ENCODE measurements at regions not wholly inside any gene's neighbourhood (a gene's known extent, or its start where the extent isn't known, plus 50 kb on each side); places are given as distances from the start of the nearest gene placed in this dataset.

DNA sequence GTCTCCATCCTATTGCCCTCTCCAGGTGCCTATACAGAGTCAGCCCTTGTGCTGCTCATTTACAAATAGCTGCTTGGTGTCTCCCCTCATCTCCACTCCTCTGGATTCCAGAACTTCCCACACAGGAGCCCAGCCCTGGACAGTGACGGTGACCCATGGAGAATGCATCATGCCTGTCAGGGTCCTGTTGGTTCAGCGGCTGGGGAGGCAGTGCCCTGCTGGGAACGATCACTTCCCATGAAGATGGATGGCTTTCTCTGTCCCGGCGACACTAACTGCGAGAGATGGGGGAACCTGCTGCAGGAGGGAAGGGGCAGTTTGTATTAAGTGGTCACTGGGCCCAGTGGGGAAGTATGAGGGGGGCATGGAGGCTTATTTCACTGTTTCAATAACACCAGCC is 395.0 kb upstream of the TBX3 start:
- Histone ChIP-seq H3K27ac (ENCODE audit: low read depth, low read length) (no peak overlapping the region), H3K27me3 (replicated peaks in 1 of 4; ENCODE audit: control insufficient read depth in 3 of 4, extremely low read depth in 1 of 4, insufficient read depth in 3 of 4, low read length in 3 of 4) (no peaks in the 10 kb centered on the region), H2BK120ac (replicated peaks; ENCODE audit: low read depth, low read length) (no peak overlapping the region), H4K91ac (replicated peaks; ENCODE audit: insufficient read length, low read length) (no peak overlapping the region), H3K4me1 (replicated peaks in 1 of 4; ENCODE audit: control insufficient read depth in 3 of 4, insufficient read depth in 4 of 4, low read length in 3 of 4) (no peaks in the 10 kb centered on the region), H3K23ac (ENCODE audit: insufficient read length) (no peak overlapping the region), H3K23me2 (ENCODE audit: low read depth, low read length) (no peaks in the 10 kb centered on the region), H3K56ac (replicated peaks; ENCODE audit: insufficient read length, low read depth, low read length) (no peak overlapping the region), H3K9me3 (ENCODE audit: insufficient read depth in 2 of 2, low read depth in 1 of 2, low read length in 1 of 2) (no peaks in the 10 kb centered on the region), H2BK20ac (ENCODE audit: low read length) (no peak overlapping the region), H3K4me2 (ENCODE audit: insufficient read depth in 1 of 2, low read depth in 2 of 2, low read length in 2 of 2) (no peak overlapping the region), H2AFZ (ENCODE audit: low read length) (no peak overlapping the region), H2BK12ac (ENCODE audit: low read depth, low read length) (no peak overlapping the region), H2AK5ac (ENCODE audit: low read depth, low read length) (no peak overlapping the region), H4K20me1 (replicated peaks in 1 of 2; ENCODE audit: control insufficient read depth in 1 of 2, insufficient read depth in 2 of 2, low read length in 2 of 2) (no peaks in the 10 kb centered on the region), H2BK5ac (ENCODE audit: low read depth, low read length) (no peak overlapping the region), H3K4me3 (ENCODE audit: extremely low read depth in 1 of 4, insufficient read depth in 2 of 4, low read depth in 3 of 4, low read length in 4 of 4) (no peak overlapping the region), H3K18ac (ENCODE audit: extremely low read depth, low read length) (no peak overlapping the region), H3K14ac (ENCODE audit: insufficient read length) (no peak overlapping the region), H3K4ac (replicated peaks; ENCODE audit: insufficient read length, low read depth, low read length) (no peak overlapping the region), H2BK15ac (ENCODE audit: low read length) (no peak overlapping the region), H3K79me2 (ENCODE audit: control insufficient read depth in 1 of 2, insufficient read depth in 2 of 2, low read length in 2 of 2) (no peaks in the 10 kb centered on the region), H4K8ac (ENCODE audit: extremely low read depth, insufficient read depth, low read length) (peak overlapping the region; percentile 58; the same call in 1 of the 2 replicates), H3K9ac (replicated peaks in 1 of 4; ENCODE audit: extremely low read depth in 1 of 4, low read depth in 3 of 4, low read length in 3 of 4) (no peak overlapping the region), H3K79me1 (ENCODE audit: low read depth, low read length) (no peaks in the 10 kb centered on the region), H3K36me3 (ENCODE audit: control insufficient read depth in 2 of 4, insufficient read depth in 4 of 4, low read length in 3 of 4) (no peaks in the 10 kb centered on the region), H4K5ac (ENCODE audit: insufficient read length, low read depth, low read length) (no peak overlapping the region)
- 94% methylated on average over 6 of the region's 6 CpGs; no CpG with 5 or more reads in 1 of the 2 experiments for WGBS, 2 experiments (ENCODE audit: extremely low coverage in 1 of 2, insufficient coverage in 1 of 2, insufficient read length in 1 of 2, insufficient replicate concordance in 2 of 2, low coverage in 1 of 2, low lambda C conversion rate in 2 of 2, missing lambda C conversion rate in 1 of 2)
- no peak for TF ChIP-seq POU5F1 (IDR thresholded peaks at IDR 0.05; ENCODE audit: low read depth, low read length)
- TF ChIP-seq RNF2 (IDR thresholded peaks at IDR 0.05; ENCODE audit: borderline replicate concordance, low read depth, low read length, missing control alignments, poor library complexity, severe bottlenecking): no peak
- TF ChIP-seq SAP30 (IDR thresholded peaks at IDR 0.05; ENCODE audit: insufficient read depth, insufficient replicate concordance, low read length): no peak
- no peak for FAIRE-seq
- no peak for DNase-seq (ENCODE audit: low read depth in 1 of 2, low spot score in 2 of 2)
- ChIA-PET POLR2A (ENCODE audit: partially characterized antibody) (no interaction called here), CTCF (ENCODE audit: partially characterized antibody) (interaction anchor here (1.6 kb wide), 1 partner anchor 674 kb away, joined by 3 read pairs; no protein-coding TSS in a partner anchor)

All from H1 (cell line).